NOMO-1 treated with DMSO at 0.1 percent for 48 hours (cell line): ENCODE measurements at regions not wholly inside any gene's neighbourhood (a gene's known extent, or its start where the extent isn't known, plus 50 kb on each side); places are given as distances from the start of the nearest gene placed in this dataset.

ENCODE experiments used
- DNase-seq: peaks from one replicate; lab custom pipeline; 2025; ENCODE audit not compliant: unreplicated experiment; lab: John Stamatoyannopoulos, UW

DNA sequence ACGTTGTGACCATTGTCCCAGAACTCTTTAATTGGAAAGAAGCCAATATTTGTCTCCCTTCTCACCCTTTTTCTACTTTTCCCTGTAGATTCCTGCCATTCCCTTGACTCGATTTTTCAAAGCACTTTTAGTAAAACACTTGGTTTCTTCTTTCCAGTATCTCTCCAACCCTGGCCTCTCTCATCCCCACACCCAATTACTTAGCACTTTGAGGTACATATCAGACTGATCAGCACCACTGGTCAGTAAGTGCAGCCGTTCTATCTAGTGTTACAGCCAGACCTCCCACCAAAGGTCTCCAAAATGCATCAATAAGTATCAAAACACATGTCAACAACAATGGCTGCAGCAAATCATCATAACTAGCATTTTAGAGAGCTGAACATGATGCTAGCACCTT, 141.9 kb downstream of the BTG1 start:
- no peak for DNase-seq

DNA sequence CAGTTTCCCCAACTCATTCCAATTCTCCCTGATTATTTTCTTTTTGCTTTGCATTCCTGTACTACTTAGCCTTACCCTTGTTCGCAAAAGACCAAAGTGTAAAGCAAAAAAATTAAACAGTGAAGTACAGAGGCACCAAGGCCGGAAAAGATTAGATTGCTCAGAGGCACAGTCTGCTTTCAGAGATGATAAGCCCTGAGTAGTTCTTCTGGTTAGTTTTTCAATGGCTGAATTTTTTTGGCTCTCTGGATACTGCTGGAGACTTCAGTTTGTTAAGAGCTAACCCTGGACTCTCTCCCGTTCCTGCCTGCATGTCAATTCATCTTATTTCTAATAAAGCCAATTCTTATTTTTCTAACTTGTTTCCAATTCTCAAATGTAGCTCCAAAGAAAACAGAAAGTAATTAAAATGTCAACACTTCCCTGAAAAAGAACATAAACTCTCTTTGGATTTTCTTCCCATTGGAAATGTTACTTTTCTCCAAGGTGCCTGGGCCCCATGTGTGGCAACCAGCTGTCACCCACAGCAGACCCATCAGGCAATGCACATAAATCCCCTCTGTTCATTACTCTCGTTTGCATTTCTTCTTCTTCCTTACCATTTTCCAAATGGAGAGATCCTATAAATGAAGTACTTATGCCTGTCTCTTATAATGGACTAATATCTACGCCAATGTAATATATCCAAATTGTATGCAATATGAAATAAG, 142.8 kb downstream of the BTG1 start:
- no peak for DNase-seq

DNA sequence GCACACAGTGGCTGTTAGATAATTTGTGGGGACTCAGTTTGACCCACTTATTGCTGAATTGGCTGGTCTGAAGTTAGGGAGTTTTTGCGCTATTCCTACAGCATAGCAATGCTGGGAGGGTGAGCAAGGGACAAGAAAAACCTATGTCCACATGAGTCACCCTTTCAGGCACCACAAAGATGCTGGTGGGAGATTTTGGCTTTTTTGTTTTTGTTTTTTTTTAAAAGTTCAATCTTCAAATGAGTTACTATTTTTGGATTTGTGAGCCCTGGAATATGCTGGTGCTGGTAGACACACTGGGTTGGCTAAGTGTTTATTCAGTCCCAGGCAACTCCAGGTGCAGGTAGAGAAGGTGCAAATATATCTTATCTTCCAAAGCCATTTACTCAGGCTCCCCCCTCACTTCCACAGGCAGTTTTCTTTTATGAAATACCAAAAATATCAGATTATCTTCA, 143.4 kb downstream of the BTG1 start:
- no peak for DNase-seq

DNA sequence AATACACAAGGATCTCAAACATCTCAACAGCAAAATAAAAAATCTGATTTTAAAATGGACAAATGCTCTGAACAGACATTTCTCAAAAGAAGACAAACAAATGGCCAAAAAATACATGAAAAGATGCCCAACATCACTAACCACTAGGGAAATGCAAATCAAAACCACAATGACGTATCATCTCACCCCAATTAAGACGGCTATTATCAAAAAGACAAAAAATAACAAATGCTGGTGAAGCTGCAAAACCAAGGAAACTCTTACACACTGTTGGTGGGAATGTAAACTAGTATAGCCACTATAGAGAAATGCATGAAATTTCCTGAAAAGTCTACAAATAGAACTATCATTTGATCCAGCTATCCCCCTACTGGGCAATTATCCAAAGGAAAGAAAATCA, 145.0 kb downstream of the BTG1 start:
- DNase-seq: no peak

DNA sequence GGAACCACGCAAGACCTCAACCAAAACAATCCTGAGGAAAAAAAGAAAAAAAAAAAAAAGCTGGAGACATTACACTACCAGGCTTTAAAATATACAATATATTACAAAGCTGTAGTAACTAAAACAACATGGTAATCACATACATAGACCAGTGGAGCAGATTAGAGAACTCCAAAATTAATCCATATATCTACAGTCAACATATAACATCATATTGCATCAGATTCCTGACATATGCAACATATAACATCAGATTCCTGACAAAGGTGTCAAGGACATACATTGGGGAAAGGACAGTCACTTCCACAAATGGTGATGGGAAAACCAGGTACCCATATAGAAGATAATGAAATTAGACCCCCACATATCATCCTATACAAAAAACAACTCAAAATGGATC, 145.8 kb downstream of the BTG1 start:
- no peak for DNase-seq

DNA sequence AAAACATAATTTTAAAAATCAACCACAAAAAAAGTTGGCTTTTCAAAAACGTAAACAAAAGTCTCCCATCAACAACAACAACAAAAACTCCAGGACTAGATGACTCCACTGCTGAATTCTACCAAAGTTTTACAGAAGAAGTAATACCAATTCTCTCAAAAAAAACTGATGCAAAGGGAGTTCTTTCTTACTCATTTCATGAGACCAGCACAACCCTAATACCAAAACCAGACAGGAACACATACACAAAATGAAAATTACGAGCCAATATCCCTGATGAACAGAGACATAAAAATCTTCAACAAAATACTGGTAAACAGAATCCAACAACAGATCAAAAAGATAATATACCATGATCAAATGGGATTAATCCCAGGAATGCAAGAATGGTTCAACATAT, 147.3 kb downstream of the BTG1 start:
- no peak for DNase-seq

DNA sequence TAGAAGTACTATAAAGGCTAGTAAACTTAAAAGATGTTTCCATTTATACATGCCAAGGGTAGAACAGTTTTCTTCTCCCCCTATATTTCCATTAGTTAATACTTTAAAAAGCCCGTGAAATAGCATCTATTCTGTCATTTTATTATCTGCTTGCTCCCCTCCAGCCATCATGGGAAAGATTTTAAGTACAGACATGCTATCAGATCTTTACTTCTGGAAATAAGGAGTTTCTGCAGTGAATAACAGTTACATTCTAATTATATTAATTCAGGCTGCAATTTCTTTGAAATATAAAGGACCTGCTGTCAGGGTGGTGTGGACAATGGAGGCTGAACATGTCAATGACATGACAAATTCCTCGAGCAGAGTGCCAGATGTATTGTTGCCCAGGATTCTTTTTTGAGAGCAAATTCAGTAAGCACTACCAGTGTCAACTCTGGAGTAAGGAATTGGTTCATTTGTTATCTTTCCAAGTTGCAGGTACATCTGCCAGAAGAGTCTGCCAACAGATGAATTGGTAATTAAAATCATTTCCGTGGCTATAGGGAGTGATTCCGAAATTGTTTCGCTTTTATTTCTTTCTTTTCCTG, 151.3 kb downstream of the BTG1 start:
- no peak for DNase-seq

DNA sequence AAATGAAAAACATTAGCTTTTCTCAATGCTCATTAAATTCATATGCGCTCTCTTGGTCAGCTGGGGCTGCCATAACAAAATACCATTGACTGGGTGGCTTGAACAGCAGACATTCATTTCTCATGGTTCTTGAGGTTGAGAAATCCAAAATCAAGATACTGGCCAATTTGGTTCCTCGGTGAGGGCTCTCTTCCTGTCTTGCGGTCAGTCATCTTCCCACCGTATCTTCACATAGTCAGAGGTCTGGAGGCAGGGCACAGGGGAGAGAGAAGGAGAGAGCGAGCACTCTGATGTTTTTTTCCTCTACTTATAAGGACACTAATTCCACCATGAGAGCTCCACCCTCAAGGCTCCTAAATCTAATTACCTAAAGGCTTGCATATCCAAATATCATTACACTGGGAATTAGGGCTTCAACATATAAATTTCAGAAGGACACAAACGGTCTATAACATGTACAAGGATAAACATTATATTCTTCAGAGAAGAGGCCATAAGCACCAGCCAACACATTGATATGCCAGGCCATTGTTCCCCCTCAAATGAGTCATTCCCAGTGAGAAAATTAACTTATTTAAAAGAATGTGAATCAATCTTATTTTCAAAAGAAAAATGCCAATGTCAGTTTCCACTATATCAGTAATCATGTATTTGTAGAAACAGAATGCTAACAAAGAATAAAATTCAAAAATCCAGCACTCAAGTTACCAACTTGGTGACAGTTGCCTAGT, 152.2 kb downstream of the BTG1 start:
- DNase-seq: peak; percentile 3

DNA sequence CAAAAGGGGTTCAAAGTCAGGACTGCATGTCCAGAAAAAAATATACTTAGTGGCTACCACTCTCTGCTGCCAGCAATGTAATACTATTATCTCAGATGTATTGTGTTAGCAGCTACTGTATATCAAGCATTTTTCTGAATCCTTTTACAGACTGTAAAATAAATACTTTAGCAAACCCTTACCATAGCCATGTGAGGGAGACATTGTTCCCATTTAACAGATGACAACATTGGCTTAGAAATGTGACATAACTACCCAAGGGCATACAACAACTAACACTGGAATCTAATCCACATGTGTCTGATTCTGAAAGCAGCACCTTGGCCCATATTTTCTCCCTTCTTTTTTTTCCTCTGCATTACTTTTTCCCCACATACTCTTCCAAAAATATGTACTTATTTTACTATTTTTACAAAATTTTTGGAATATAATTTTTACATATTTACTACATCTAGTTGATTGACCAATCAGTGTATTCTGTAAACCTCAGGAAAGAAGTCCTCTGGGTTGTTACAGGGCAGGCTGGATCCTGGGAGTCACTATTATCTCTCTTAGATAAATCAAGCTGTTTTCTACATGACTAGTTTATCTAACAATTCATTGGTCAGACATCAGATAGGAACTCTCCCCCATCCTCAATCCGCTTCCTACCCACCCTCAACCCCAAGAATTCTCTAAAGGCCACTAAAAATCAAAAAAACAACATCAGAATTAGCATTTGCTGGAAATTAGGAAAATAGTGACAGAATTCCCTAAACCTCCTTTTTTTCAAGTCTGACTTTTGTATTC, 154.1 kb downstream of the BTG1 start:
- no peak for DNase-seq

DNA sequence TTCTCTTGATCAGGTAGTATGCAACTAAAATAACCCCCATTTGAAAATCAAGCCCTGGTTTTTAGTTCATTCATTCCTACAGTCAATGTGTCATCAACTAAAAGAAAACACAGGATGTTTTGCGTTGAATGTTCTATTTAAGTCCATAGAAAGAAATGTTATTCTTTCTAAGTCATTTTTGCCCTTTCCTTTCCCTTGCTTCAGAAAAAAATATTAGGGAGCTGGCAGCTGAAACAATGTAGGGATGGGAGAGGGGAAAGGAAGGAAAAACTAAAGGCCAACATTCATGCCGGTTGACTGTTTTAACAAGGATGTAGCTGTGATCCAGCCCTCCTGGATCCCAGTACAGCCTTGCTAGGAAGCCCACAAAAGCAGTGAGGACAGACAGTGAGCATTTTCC, 155.1 kb downstream of the BTG1 start:
- no peak for DNase-seq

DNA sequence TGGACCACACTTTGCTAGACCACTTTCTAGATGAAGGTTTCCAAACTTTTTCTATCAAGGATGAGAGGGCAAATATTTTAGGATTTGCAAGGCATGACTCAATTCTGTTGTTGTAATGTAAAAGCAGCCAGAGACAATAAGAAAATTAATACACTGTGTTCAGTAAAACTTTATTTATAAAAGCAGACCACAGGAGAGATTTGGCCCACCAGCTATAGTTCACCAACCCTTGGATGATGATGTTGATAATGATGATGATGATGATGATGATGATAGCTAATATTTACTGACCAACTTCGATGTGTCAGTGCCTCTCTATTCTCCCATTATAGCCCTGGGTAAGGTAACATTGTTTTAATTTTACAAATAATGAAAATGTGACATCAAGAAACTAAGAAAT, 156.5 kb downstream of the BTG1 start:
- DNase-seq: no peak

DNA sequence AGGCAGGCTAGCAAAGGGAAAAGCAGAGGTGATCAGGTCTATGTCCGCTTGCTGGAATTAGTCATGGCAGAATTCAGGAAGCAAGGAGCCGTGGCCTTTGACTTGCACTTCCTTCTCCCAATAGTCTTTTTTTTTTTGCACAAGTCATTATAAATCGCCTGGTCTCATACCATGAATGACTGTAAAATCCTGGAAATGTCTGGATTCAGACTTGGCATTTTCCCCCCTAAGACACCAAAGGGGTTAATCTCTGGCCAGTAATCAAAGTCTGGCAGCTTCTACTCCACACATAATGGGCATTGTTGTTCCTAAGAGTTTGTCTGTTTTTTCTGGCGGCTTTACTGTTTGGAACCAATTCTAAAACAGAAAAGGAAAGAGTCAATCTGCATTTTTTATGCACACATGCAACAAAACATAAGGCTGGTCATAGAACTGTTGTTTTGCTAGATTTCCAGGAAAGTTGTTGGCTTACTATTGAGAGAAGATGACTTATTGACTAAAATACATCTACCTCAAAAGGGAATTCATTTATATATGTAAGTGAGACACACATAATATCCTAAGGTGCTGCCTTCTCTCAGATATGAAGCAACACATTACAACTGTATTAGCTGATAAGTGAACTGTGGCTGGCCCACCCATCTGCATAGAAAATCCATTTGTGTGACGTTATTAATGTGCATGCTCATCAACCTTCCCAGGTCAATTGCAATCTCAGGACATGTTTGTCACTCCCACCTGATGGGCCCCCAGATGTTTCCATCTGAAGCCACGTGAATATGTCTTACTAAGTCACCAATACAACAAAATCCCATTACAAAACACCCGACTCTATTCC, 157.3 kb downstream of the BTG1 start:
- DNase-seq: no peak

DNA sequence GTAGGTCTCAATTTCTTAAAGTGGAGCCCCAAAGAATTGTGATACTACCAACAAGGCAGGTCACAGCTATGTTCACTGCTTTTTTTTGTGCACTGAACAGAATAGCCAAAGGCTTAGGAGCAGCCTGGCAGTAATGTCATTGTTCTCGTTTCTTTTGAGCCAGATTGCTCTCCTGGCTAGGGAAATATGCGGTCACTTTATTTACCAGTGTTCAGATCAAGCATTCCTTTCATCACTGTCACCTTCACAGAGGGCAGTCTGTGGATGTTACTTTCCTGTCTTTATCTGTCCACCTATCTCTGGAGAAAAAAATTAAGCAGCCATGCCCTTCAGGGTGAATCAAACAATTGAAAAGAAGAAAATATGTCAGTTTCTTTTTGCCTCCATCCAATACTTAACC, 159.6 kb downstream of the BTG1 start:
- no peak for DNase-seq

DNA sequence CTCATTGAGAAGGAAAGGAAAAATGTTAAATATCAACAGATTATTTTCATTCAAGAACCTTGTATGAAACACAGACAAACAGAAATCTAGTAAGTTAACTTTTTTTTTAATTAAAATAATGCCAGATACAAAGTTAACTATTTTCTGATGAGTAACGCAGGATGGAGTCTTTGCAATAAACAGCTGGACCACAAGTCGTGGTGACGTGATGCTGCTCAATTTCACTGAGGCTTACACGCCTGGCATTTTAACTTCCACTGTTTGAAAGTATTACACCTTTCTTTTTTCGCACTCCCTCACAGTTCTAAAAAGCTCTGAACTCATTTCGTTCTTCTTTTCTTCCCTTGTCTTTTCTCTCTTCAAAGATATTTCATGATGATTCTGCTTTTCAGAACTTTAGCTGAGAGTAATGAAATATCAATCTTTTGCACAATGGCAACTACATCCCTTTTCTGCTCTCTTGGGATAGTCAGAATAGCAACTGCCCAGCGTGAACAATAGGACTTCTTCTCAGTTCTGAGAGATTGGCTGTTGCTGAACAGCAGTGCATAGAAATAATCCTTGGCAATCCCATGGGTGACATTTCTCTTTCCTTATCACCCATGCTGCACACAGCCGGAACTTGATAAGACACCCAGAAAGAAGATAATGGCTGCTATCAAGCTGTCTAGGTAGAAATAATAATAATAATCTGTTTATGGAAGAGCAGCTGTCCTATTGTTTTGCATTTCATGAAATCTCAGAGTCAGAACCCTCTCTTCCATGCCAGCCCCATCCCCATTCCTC, 160.5 kb downstream of the BTG1 start:
- DNase-seq: no peak

DNA sequence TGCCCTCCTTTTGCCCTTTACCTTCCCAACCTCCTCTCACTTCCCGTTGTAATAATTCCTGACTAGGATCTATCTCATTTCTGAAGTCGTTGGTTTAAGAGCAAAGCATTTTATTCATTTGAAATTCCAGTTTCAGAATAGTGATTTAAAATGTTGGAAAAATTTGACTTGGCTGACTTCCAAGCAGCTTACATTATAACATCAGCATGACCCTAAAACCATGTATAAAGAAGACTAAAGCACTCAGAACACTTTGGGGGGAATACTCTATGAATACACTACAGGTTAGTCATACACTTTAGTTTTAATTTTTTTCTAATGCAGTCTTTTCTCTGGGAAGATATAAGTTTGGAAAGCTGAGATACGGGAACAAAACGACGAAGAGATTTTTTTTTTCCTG, 161.1 kb downstream of the BTG1 start:
- no peak for DNase-seq

DNA sequence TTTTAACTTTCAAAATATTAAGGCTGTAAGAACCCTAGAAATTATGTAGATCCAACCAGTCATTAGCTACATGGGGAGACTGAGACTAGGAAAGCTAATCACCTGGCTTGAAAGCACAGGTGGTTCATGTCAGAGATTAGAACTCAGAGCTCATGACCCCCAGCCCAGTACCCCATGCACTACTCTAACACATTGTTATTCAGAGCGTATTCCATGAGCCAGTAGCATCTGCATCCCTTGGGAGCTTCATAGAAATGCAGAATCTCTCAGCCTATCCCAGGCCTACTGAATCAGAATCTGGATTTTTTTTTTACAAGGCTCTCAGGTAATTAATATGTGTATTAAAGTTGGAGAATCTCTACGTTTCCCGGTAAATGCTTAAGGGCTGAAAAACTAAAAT, 161.7 kb downstream of the BTG1 start:
- no peak for DNase-seq

DNA sequence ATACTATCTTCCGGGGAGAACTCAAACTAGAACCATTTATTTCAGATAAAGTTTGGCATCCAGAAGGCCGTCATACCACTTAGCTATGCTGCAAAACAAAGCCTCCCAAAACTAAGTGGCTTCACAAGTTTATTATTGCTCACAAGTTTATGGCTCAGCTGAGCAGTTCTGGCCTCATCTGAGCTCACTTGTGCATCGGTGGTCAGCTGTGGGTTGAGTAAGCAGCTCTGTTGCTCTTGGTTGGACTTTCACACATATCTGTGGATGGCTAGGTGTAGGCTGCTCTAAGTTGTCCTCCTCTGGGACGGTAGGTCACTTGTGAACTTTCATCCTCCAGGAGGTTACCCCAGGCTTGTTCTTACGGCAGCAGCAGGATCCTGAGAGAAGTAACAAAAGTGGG, 162.7 kb downstream of the BTG1 start:
- no peak for DNase-seq

DNA sequence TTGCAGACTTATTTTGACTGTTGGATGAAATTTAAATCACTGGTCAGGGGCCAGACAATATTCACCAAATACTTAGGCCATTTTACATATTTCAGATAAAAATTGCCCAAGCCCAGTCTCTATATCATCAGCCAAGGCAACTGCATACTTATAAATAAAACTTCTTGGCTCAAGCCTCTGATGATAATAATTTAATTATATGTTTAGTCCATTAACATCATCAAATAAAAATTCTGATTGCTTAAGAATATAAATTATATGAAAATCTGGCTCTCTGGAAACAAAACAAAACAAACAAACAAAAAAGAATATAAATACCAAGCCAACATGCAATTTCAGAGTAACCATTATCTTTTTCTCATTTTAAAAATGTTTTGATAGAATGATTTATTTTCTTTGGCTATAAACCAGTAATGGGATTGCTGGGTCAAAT, 165.2 kb downstream of the BTG1 start:
- DNase-seq: no peak

DNA sequence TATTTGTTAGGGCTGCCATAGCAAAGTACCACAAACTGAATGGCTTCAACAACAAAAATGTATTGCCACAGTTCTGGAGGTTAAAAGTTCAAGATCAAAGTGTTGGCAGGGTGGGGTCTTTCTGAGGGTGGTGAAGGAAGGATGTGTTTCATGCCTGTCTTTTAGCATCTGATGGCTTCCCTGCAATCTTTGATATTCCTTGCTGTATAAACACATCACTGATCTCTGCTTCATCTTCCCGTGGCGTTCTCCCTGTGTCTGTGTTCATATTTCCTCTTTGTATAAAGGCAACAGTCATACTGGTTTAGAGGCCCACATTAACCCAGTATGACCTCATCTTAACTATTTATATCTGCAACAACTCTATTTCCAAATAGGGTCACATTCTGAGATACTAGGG, 167.5 kb downstream of the BTG1 start:
- peak; percentile 57 for DNase-seq

DNA sequence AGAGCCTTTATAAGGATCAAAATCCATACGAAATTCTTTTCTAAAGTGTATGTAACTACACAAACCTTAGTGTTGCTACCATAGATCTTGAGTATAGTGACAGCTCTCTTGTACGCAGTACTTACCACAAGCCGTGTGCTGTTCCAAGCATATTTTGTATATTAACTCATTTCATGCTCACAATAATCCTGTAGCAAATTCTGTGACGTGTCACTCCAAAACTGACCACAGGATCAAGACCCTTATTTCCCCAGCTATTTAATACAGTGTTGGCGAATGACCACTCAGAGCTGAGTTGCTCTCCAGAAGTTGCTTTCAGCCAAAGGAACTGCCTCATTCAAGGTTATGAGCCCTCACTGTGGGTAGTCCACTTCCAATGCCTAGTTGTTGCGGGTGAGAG, 169.8 kb downstream of the BTG1 start:
- DNase-seq: no peak
